Activated T-cell treated with anti-CD3 and anti-CD28 coated beads, Interleukin-2, amount 50 U/mL, for 48 hours (primary cell): ENCODE measurements at regions not wholly inside any gene's neighbourhood (a gene's known extent, or its start where the extent isn't known, plus 50 kb on each side); places are given as distances from the start of the nearest gene placed in this dataset.

Experiments used
- DNase-seq, 2 experiments: peaks; one replicate each; pipeline ENCODE4 v3.0.0-alpha.2; 2020

DNA sequence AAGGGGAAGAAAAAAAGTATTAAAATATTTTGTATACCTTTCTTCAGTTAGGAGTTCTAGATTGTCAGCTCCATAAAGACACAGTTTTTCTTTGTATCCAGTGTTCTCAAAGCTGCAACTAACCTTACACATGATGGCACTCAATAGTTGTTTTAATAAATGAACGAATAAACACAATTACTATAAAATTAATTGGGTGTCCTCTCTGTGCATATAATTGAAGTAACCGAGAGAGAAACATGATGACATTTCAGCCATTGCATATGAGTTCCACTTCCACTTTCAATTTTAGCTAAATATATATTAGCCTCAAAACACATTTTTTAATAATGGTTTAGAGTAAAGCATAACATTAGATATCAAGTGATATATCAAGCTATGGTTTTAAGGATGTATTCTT, 671.2 kb downstream of the LRFN5 start:
- no peak for DNase-seq

DNA sequence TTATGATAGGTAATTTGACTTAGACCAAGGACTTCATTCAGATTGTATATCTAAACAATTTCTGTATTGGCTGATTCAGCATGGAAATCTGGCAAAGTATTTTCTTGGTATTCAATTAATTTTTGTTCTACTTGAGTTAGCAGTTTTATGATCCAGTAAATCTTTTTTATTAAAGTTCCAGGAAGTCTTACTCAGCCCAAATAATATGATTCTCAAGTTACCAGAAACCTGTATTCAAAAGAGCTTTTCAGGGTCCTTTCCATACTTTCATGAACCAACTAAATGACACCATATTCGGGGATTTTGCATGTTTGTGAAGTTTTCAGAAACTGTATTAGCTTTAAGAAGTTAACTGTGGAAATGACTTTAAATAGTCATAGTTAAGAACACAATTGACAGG, 662.6 kb downstream of the LRFN5 start:
- DNase-seq, result no peak

DNA sequence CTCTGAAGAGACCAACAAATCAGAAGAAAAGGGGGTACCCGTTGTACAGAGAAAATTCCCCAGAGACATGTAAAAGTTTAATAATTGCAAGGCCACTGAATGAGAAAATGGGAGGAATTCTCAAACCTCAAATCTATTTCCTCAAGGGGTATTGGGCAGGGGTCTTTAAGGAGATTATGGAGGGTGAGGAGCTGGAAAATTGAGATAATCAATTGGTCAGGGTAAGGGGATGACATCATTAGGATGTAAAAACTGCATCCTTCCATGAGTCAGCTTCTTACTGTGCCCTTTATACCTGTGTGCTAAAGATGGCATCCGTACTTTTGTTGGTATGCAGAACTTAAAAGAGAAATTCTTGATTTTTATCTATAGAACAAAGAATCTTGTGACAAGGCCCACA, 641.5 kb downstream of the LRFN5 start:
- no peak for DNase-seq

DNA sequence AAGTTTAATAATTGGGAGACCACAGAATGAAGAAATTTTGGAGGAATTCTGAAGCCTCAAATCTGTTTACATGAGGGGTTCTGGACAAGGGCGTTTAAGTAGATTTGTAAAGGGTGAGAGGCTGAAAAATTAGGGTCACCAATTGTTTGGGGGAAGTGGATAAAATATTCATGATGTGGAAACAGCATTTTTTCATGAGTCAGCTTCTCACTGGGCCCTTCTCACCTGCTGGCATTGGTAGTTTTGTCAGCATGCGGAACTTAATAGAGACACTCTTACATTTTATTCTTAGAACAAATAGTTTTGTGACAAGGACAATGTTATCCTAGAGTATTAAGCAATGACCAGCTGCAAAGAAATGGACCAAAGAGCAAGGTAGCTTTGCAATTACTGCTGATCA, 634.4 kb downstream of the LRFN5 start:
- DNase-seq, result no peak

DNA sequence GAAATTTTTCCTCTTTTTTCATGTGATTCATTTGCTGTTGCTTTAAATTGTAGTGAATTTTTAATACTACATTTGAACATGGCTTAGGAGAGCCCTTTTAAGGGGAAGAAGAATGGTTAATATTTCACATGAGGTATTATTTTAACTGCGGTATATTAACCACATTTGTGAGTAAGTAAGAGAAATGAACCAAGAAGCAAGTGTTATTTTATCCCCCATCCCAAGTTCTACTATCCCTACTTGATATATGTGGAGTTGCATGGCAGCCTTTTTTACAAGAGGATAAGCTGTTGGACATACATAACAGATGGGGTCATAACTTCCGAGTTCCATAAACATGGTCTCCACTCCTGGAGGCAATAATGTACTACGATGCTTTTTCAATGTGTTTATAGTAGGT, 623.3 kb downstream of the LRFN5 start:
- DNase-seq, result no peak

DNA sequence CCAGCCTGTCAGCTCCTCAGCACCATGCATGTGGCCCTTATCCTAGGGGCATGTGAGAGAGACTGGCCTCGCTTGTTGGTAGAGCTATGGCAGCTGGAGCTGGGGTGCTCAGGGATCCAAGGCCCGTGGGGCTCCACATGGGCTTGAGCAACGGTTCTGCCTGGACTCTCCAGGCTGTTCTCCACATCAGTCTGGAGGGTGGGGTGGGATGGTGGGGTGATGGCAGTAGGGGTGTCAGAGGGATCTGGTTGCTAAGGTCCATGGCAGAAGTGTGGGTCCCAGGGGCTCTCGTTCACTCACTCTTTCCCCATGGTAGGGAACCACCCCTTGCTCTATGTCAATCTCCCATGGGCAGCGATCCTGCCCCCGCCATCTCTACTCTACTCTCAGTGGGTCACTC, 622.6 kb downstream of the LRFN5 start:
- DNase-seq, result no peak

DNA sequence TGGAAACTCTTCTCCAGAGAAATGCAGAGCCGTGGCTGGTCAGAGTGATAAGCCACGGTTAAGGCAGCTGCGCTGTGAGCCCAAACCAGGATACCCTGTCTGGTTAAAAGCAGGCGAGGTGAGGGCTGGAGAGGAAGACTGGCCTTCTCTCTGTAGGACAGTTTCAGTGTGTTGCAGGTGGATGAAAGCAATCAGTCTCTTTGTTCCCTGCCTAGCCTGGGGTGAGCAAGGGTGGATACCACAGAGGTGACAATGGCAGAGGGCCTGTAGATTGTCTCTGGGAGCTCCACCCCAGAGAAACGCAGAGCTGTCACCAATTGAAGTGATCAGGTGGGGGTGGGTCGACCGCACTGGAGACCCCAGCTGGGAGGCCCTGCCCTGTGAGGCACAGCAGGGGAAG, 621.9 kb downstream of the LRFN5 start:
- DNase-seq, result no peak

DNA sequence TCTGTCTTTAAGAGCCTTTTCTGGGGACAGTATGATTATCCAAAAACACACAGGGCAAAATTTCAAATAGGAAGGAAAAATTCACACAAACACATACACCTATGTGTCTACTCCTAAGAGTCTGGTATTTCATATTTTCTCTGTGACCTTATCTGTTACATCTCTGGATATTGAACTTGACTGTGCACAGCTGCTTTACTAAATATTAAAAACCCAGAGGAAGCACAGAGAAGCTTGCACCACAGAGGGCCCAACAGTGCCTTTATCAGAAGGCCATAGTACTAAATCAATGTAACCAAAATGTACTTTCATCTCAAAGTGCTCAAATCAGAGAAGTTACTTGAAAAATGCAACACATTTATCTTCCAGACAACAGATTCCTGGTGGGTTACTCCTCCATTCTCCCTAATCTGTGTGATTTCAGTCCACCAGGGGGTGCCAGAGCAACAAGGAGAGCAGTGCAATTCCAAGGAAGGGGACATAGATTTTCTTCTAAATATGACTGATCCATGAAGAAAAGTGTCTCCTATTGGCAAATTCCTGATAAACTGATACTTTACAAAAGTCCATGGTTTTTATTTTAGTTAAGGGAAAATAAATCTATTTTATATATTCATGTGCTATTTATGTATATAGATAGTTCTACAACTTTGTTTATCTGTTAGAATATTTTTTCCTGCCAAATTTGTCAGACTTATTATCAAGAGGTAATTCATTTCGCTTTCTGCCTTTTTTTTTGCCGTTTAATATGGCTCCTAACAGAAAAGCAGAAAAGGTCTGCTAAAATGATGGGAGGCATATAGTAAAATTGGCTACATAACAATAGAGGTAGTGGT, 617.6 kb downstream of the LRFN5 start:
- peak; percentile 17 to 34 for DNase-seq

DNA sequence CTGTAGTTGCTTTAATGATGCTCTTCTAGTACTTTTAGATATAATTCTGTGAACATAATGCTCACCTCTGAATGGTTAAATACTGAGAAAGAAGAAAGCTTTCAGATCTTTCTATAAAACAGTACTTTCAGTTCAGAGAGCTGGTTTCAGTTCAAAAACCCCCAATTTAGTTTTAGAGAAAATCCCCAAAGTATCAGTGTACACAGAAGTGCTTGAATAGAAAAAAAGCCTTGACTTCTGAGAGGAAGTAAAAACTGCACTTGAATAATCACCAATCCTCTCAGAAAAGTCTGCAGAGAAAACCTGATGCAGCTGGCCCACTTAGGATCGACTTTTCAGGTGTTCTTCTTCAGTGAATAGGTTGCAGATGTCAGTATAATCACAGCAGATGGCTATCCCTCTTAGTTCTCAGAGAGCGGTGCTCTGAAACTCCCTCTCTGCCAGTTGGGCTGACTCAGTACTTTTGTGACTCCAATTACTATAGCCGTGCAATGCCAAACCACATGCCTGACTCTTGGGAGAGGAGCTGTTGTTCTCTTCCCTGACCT, 616.3 kb downstream of the LRFN5 start:
- no peak for DNase-seq

DNA sequence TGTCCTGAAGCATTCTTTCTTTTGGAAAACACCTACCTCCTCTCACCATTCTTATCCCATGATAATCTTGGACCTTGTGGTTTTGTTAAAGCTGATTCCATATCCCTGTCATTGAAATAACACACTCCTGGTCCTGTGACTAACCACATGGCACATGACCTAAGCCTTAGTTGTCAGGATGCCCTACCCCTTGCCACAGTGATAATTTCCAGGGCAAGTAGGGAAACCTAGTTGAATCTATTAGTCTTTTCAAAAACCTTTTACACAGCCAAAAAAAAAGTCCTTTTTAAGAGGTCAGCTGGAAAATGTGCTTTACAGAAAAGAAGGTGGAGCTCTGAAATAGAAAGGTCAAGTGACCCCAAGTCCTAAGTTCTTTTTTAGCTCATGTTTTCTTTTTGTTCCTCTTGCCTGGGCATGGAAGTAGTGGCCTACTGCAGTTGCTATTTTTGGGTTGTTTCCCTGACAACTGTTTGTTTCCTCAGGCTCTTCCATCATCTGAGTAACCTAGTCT, 608.4 kb downstream of the LRFN5 start:
- no peak for DNase-seq

DNA sequence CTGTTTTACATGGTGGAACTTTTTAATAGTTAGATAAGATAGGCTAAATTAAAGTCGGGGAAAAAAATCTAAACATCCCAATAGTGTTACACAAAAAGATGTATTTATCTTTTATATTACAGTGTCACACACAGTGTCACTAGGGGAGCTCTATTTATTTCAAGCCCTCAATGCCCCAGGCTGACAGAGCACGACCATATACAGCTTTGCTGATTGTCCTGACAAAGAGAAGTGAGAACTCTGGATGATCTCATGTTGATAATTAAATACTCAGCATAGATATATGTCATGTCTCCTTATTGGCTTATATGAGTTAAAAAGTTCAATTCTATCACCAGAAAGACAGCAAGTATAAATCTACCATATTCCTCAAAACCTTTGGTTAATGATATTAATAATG, 594.3 kb downstream of the LRFN5 start:
- DNase-seq, result no peak

DNA sequence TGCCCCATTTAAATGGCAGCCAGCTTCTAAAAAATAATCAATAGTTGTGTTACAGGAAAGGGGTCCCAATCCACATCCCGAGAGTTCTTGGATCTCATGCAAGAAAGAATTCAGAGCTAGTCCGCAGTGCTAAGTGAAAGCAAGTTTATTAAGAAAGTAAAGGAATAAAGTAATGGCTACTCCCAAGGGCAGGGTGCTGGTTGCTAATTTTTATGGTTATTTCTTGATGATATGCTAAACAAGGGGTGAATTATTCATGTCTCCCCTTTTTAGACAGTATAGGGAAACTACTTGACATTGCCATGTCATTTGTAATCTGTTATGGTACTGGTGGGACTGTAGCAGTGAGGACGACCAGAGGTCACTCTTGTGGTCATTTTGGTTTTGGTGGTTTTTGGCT, 591.3 kb downstream of the LRFN5 start:
- no peak for DNase-seq

DNA sequence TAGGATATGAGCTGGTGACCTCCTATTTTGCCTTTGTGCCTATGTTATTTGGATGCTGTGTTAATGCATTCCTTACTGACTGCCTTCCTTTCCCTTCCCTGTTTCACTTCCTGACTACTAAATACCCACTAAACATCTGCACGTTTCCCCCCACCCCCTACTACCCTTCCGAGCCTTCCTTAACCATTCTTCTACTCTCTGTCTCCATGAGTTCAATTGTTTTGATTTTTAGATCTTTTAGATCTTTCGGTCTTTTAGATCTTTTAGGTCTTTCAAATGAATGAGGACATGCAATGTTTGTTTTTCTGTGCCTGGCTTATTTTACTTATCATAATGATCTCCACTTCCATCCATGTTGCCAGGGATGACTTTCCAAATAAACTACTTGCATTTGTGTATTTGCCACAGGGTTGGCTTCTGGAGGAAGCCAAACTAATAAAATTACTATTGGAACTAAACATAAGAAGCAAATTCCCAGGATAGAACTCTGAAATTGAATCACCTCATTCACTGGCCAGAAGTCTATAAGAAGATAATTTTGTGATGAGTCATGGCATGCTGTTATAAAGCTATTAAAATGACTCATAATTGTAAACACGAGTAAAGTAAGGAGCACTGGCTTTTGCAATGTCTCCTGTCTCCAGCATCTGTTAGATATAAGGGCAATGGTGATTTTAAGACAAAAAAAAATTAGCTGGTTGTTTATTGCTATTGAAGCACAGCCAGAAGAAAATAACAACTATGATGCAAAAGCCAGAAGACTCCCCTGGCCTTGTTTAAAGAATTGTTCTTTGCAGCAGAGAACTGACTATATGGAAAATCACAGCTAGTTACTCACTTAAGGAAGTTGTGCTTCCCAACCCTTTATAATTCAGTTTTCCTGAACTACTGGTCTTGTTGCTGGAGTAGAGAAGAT, 586.3 kb downstream of the LRFN5 start:
- DNase-seq, result no peak

DNA sequence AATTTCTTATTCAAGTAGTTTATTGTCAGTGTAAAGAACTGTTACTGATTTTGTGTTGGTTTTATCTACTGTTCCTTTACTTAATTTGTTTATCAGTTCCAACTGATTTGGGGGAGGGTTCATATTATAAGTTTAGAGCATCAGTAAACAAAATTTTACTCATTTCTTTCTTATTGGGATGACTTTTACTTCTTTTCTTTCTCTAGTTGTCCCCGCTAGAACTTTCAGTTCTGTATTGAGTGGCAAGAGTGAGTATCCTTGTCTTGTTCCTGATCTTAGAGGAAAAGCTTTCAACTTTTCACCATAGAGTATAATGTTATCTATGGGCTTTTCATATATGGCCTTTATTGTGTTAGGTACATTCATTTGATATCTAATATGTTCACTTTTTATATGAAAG, 584.1 kb downstream of the LRFN5 start:
- DNase-seq, result no peak

DNA sequence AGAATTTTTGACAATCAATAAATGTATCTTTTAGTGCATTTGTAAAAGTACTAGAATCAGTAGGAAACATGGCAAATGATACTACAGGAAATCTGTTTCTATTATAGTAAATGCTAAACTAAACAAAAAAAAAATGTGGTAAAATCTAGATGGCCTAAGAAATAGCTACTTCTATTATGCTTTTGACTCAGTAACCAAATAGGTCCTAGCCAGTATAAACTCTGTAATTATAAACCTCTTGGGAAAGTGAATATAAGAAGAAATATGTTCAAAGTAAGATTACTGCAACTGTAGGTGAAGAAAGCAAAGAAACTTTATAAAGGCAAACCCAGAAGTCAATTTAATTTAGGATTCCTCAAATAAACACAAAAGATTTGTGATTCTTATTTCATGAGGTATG, 581.2 kb downstream of the LRFN5 start:
- no peak for DNase-seq

DNA sequence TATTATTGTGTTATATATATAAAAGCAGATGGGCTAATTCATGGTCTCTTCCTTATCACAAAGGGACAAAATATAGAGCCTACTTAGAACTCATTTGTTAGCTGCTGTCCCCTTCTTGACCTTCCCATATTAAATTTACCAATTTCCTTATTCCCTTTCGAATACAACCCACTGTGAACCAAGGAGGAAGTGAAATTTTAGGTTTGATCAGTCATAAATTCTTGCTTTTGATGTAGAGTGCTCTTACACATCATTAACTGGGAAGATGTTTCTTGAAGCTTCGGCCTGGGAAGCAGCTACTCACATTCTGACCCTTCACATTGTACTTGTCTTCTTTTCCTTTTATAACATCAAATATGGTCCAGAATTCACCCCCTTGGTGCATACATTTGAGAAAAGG, 579.0 kb downstream of the LRFN5 start:
- no peak for DNase-seq

DNA sequence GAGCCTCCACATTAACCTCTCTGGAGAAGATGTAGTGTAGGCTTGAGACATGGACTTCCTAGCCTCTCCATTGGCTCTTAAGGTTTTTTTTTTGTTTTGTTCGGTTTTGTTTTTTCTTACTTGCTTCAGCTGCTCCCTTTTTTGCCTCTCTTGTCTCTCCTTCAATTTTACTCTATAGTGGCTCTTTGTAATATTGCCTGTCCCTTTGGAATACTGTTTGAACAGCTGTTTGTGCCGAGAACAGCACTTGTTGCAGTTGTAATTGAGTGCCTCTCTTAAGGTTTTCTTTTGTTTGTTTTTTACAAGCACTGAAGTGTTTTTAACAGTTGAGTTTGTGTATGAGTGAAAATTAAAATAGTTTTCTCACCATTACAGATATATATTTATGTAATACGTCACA, 567.7 kb downstream of the LRFN5 start:
- DNase-seq, result no peak

DNA sequence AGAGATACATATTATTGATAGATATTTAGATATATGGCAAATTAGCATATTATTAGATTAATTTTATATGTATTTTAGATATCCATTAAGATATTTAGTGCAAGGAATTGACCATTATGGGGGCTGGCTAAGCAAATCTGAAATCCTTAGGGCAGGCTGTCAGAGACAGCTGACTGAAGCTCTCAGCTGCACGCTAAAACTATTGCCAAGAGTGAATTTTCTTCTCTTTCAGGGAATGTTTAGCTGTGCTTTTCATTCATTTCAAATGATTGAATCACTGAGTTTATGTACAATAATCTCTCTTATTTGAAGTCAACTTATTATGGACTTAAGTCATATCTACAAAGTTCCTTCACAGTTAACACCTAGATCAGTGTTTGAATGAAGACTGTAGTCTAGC, 566.5 kb downstream of the LRFN5 start:
- DNase-seq, result no peak

DNA sequence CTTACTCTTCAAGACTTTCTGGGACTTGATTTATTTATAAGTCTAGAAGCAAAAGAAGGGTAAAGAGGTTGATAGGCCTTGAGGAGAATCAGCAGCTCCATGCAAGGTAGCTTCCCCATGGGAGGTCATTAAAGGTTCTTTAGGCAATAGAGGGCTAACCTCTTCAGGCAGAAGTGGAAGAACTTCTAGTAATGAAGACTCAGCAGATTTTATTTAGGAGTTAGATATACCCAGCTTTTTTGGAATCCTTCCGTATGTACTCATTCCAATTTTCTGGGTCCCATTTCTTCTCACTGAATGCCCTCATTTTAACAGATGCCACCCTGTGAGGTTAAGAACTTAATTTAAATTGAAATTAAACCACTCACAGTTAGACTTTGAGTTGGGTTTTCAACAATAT, 565.6 kb downstream of the LRFN5 start:
- no peak for DNase-seq

DNA sequence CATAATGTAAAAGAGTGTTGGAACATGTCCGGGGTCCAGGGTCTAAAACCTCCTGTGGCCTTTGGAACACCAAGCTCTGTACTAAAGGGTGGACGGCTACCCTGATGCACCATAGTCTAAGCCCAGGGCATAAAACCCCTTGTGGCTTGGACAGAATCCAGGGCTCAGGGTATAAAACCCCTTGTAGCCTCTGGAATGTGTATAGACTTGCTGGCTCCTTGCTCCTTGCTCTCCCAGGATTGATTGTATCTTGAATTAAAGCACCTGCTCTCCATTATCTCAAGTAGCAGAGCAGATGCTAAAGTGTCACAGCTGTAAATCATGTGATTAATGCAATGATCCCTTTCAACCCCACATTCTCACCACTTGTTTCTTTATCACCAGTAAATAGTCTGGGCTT, 556.5 kb downstream of the LRFN5 start:
- no peak for DNase-seq

DNA sequence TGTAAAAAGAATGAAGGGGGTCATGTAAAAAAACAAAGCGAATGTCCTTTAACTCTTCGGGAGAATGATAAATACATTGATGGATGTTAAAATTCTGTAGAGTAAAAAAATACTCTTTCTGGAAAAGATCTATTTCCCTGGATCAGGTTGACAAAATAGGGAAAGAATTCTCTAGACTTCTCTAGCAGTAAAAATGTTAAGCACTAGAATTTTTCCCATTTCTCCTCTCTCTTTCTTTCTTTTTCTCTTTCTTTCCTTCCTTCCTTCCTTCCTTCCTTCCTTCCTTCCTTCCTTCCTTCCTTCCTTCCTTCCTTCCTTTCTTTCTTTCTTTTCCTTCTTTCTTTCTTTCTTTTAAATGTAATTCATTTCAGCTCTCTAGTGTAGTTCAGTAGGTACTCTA, 552.5 kb downstream of the LRFN5 start:
- no peak for DNase-seq

DNA sequence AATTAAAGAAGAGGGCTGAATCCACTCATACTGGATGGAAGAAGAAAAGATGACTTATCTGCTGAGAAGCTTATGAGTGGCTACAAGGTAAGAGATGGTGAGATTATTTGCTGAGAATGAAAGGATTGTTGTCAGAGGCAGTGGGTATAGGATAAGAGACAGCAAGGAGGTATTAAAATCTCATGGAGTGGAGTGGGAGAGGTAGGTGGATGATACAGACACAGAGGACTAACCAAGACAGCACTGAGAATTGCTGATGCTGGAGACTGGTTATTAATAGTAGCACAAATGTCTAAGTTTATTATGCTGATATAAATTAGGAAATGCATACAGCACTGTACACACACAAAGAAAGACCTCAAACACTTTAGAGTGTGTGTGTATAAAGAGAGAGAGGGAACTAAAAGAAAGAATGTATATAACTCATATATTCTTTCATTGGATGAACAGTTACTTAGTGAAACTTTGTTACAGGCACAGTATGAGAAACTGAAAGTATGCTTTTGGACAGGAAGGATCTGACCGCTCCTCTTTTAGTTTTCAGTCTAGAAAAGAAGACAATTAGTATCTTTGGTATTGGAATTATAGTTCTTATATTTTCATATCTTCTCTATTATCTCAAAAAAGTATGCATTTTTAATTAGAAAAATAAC, 543.1 kb downstream of the LRFN5 start:
- no peak for DNase-seq

DNA sequence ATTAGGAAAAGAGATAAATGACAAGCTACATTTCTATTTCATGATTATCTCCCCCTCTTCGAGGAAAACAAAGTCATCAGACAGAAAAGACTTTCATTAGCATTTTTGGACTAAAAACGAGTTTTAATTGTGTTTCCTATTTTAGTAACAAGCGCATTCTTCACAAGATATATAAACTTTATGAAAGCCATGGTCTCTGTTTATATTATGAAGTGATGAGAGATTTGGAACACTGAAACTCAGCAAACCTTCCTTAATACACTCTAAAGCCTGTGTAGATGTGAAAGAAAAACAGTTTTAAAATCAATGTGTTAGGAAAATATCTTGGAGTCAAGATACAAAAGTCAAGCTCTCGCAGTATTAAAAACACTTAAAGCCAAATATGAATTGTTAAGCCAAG, 539.1 kb downstream of the LRFN5 start:
- no peak for DNase-seq
